GM21447 (cell line): ENCODE measurements at regions not wholly inside any gene's neighbourhood (a gene's known extent, or its start where the extent isn't known, plus 50 kb on each side); places are given as distances from the start of the nearest gene placed in this dataset.

Experiments used
- ATAC-seq: cut with Tn5 transposase; IDR thresholded peaks from one replicate; pipeline ENCODE4 v1.9.1; 2021; ENCODE audit not compliant: unreplicated experiment

GRCh38 chr5:168147568-168148360 is 143.7 kb upstream of the WWC1 start:
- ATAC-seq = no peak

- no peak for ATAC-seq
Observed at GRCh38 chr5:168151041-168151440, 140.4 kb upstream of the WWC1 start.

- no peak for ATAC-seq
Observed at GRCh38 chr5:168152660-168153059, 138.8 kb upstream of the WWC1 start.

- no peak for ATAC-seq
Observed at GRCh38 chr5:168153263-168153875, 138.1 kb upstream of the WWC1 start.

- ATAC-seq = no peak
Observed at GRCh38 chr5:168153876-168154270, 137.6 kb upstream of the WWC1 start.

GRCh38 chr5:168155585-168155984 is 135.9 kb upstream of the WWC1 start:
- ATAC-seq = no peak

GRCh38 chr5:168156170-168156569 is 135.3 kb upstream of the WWC1 start:
- ATAC-seq = no peak

GRCh38 chr5:168157141-168157540 is 134.3 kb upstream of the WWC1 start:
- no peak for ATAC-seq

GRCh38 chr5:168159425-168159824 is 132.0 kb upstream of the WWC1 start:
- peak; percentile 60 for ATAC-seq

- no peak for ATAC-seq
Observed at GRCh38 chr5:168162464-168162863, 129.0 kb upstream of the WWC1 start.

GRCh38 chr5:168163966-168164365 is 127.5 kb upstream of the WWC1 start:
- no peak for ATAC-seq

GRCh38 chr5:168165221-168165914 is 126.1 kb upstream of the WWC1 start:
- no peak for ATAC-seq

GRCh38 chr5:168165977-168166376 is 125.5 kb upstream of the WWC1 start:
- no peak for ATAC-seq

- no peak for ATAC-seq
Observed at GRCh38 chr5:168167338-168167737, 124.1 kb upstream of the WWC1 start.

- ATAC-seq = no peak
Observed at GRCh38 chr5:168168978-168169698, 122.3 kb upstream of the WWC1 start.

- no peak for ATAC-seq
Observed at GRCh38 chr5:168169791-168170190, 121.7 kb upstream of the WWC1 start.

GRCh38 chr5:168171901-168172759 is 119.3 kb upstream of the WWC1 start:
- ATAC-seq = no peak

GRCh38 chr5:168172760-168173223 is 118.7 kb upstream of the WWC1 start:
- ATAC-seq = no peak

GRCh38 chr5:168174376-168174775 is 117.1 kb upstream of the WWC1 start:
- peak; percentile 54 for ATAC-seq

- ATAC-seq = no peak
Observed at GRCh38 chr5:168176251-168176650, 115.2 kb upstream of the WWC1 start.
